ENCODE measurements at regions not wholly inside any gene's neighbourhood (a gene's known extent, or its start where the extent isn't known, plus 50 kb on each side); places are given as distances from the start of the nearest gene placed in this dataset.

GRCh38 chr14:51581017-51581881 lies 70.5 kb upstream of the FRMD6 start:
- DNase-seq (no peak), ATAC-seq (no peak)
- Mint-ChIP-seq H3K4me3 (no peak overlapping the region), H3K27ac (no peak overlapping the region), H3K27me3 (peaks cover 26 to 47% (median 42%) of the 10 kb centered on the region in 5 donors), H3K9me3 (peaks cover 0 to 1% (median 0%) of the 10 kb centered on the region in 11 donors), H3K4me1 (no peaks in the 10 kb centered on the region), H3K36me3 (no peaks in the 10 kb centered on the region)
- peaks cover 0 to 5% of the 10 kb centered on the region in 2 donors for H3K27me3 ChIP-seq (ENCODE audit: control insufficient read depth in 2 of 2, insufficient read depth in 2 of 2, low read length in 2 of 2)
- H3K36me3 ChIP-seq (ENCODE audit: control insufficient read depth in 2 of 3, insufficient read depth in 3 of 3, low read length in 3 of 3) = no peaks in the 10 kb centered on the region
- intact Hi-C loops (cut with micrococcal nuclease) = no loop called here
- POLR2A ChIA-PET = no interaction called here
- no peak overlapping the region for H3K27ac ChIP-seq (ENCODE audit: low read depth, low read length)
- no peaks in the 10 kb centered on the region for H3K4me1 ChIP-seq (ENCODE audit: control insufficient read depth in 2 of 2, insufficient read depth in 2 of 2, low read length in 2 of 2)
- CTCF ChIA-PET = no interaction called here
- H3K9me3 ChIP-seq (ENCODE audit: control insufficient read depth in 2 of 3, low read length in 3 of 3) = no peaks in the 10 kb centered on the region
- no peak overlapping the region for H3K4me3 ChIP-seq (ENCODE audit: low read length)

- intact Hi-C loops (cut with micrococcal nuclease) = no loop called here
- POLR2A ChIA-PET = no interaction called here
- ATAC-seq (no peak), DNase-seq (no peak)
- Histone ChIP-seq H3K27me3 (ENCODE audit: control insufficient read depth in 2 of 2, insufficient read depth in 2 of 2, low read length in 2 of 2) (peaks cover 0 to 5% of the 10 kb centered on the region in 2 donors), H3K9me3 (ENCODE audit: control insufficient read depth in 2 of 3, low read length in 3 of 3) (no peaks in the 10 kb centered on the region), H3K4me1 (ENCODE audit: control insufficient read depth in 2 of 2, insufficient read depth in 2 of 2, low read length in 2 of 2) (no peaks in the 10 kb centered on the region), H3K36me3 (ENCODE audit: control insufficient read depth in 2 of 3, insufficient read depth in 3 of 3, low read length in 3 of 3) (no peaks in the 10 kb centered on the region), H3K27ac (ENCODE audit: low read depth, low read length) (no peak overlapping the region), H3K4me3 (ENCODE audit: low read length) (no peak overlapping the region)
- Mint-ChIP-seq H3K9me3 (peaks cover 0 to 1% (median 0%) of the 10 kb centered on the region in 11 donors), H3K27me3 (peaks cover 15 to 36% (median 31%) of the 10 kb centered on the region in 5 donors), H3K27ac (no peak overlapping the region), H3K4me1 (no peaks in the 10 kb centered on the region), H3K4me3 (no peak overlapping the region), H3K36me3 (no peaks in the 10 kb centered on the region)
- CTCF ChIA-PET = no interaction called here
Observed at GRCh38 chr14:51582437-51582836, 69.3 kb upstream of the FRMD6 start.

- Mint-ChIP-seq H3K27ac (no peak overlapping the region), H3K36me3 (no peaks in the 10 kb centered on the region), H3K9me3 (peaks cover 0 to 1% (median 0%) of the 10 kb centered on the region in 11 donors), H3K4me3 (no peak overlapping the region), H3K27me3 (peaks cover 9 to 28% (median 18%) of the 10 kb centered on the region in 5 donors), H3K4me1 (no peaks in the 10 kb centered on the region)
- ChIA-PET POLR2A (no interaction called here), CTCF (no interaction called here)
- intact Hi-C loops (cut with micrococcal nuclease) = no loop called here
- Histone ChIP-seq H3K27ac (ENCODE audit: low read depth, low read length) (no peak overlapping the region), H3K9me3 (ENCODE audit: control insufficient read depth in 2 of 3, low read length in 3 of 3) (no peaks in the 10 kb centered on the region), H3K4me1 (ENCODE audit: control insufficient read depth in 2 of 2, insufficient read depth in 2 of 2, low read length in 2 of 2) (no peaks in the 10 kb centered on the region), H3K27me3 (ENCODE audit: control insufficient read depth in 2 of 2, insufficient read depth in 2 of 2, low read length in 2 of 2) (no peaks in the 10 kb centered on the region), H3K4me3 (ENCODE audit: low read length) (no peak overlapping the region), H3K36me3 (ENCODE audit: control insufficient read depth in 2 of 3, insufficient read depth in 3 of 3, low read length in 3 of 3) (no peaks in the 10 kb centered on the region)
- DNase-seq = no peak
- no peak for ATAC-seq
Observed at GRCh38 chr14:51585055-51585454, 66.7 kb upstream of the FRMD6 start.

GRCh38 chr14:51592836-51593235 lies 58.9 kb upstream of the FRMD6 start:
- Mint-ChIP-seq H3K4me1 (peaks cover 0 to 8% (median 7%) of the 10 kb centered on the region in 7 donors), H3K4me3 (no peak overlapping the region), H3K36me3 (no peaks in the 10 kb centered on the region), H3K27ac (no peak overlapping the region), H3K27me3 (peaks cover 5 to 45% (median 14%) of the 10 kb centered on the region in 5 donors), H3K9me3 (no peaks in the 10 kb centered on the region)
- Histone ChIP-seq H3K4me3 (ENCODE audit: low read length) (no peak overlapping the region), H3K36me3 (ENCODE audit: control insufficient read depth in 2 of 3, insufficient read depth in 3 of 3, low read length in 3 of 3) (no peaks in the 10 kb centered on the region), H3K4me1 (ENCODE audit: control insufficient read depth in 2 of 2, insufficient read depth in 2 of 2, low read length in 2 of 2) (peaks cover 0 to 5% of the 10 kb centered on the region in 2 donors), H3K27me3 (ENCODE audit: control insufficient read depth in 2 of 2, insufficient read depth in 2 of 2, low read length in 2 of 2) (no peaks in the 10 kb centered on the region), H3K27ac (ENCODE audit: low read depth, low read length) (no peak overlapping the region), H3K9me3 (ENCODE audit: control insufficient read depth in 2 of 3, low read length in 3 of 3) (no peaks in the 10 kb centered on the region)
- POLR2A ChIA-PET = no interaction called here
- DNase-seq = peak in 2 of 9 donors; percentile 1
- intact Hi-C loops (cut with micrococcal nuclease) = no loop called here
- ATAC-seq = no peak
- CTCF ChIA-PET = no interaction called here

GRCh38 chr14:51593397-51593796 lies 58.3 kb upstream of the FRMD6 start:
- ChIA-PET POLR2A (no interaction called here), CTCF (no interaction called here)
- Mint-ChIP-seq H3K36me3 (no peaks in the 10 kb centered on the region), H3K27me3 (peaks cover 5 to 44% (median 14%) of the 10 kb centered on the region in 5 donors), H3K4me3 (no peak overlapping the region), H3K4me1 (peaks cover 0 to 8% (median 7%) of the 10 kb centered on the region in 7 donors), H3K9me3 (no peaks in the 10 kb centered on the region), H3K27ac (no peak overlapping the region)
- Histone ChIP-seq H3K4me1 (ENCODE audit: control insufficient read depth in 2 of 2, insufficient read depth in 2 of 2, low read length in 2 of 2) (peaks cover 0 to 5% of the 10 kb centered on the region in 2 donors), H3K27ac (ENCODE audit: low read depth, low read length) (no peak overlapping the region), H3K36me3 (ENCODE audit: control insufficient read depth in 2 of 3, insufficient read depth in 3 of 3, low read length in 3 of 3) (no peaks in the 10 kb centered on the region), H3K4me3 (ENCODE audit: low read length) (no peak overlapping the region), H3K27me3 (ENCODE audit: control insufficient read depth in 2 of 2, insufficient read depth in 2 of 2, low read length in 2 of 2) (no peaks in the 10 kb centered on the region), H3K9me3 (ENCODE audit: control insufficient read depth in 2 of 3, low read length in 3 of 3) (no peaks in the 10 kb centered on the region)
- ATAC-seq = no peak
- DNase-seq = no peak
- intact Hi-C loops (cut with micrococcal nuclease) = no loop called here

- no peaks in the 10 kb centered on the region for H3K36me3 Mint-ChIP-seq
- Histone ChIP-seq H3K27ac (ENCODE audit: low read depth, low read length) (no peak overlapping the region), H3K4me3 (ENCODE audit: low read length) (no peak overlapping the region), H3K27me3 (ENCODE audit: control insufficient read depth in 2 of 2, insufficient read depth in 2 of 2, low read length in 2 of 2) (no peaks in the 10 kb centered on the region), H3K4me1 (ENCODE audit: control insufficient read depth in 2 of 2, insufficient read depth in 2 of 2, low read length in 2 of 2) (peaks cover 0 to 5% of the 10 kb centered on the region in 2 donors), H3K9me3 (ENCODE audit: control insufficient read depth in 2 of 3, low read length in 3 of 3) (no peaks in the 10 kb centered on the region), H3K36me3 (ENCODE audit: control insufficient read depth in 2 of 3, insufficient read depth in 3 of 3, low read length in 3 of 3) (no peaks in the 10 kb centered on the region)
- no peak overlapping the region for H3K27ac Mint-ChIP-seq
- peaks cover 10 to 50% (median 16%) of the 10 kb centered on the region in 5 donors for H3K27me3 Mint-ChIP-seq
- POLR2A ChIA-PET = interaction anchor here (0.7 kb wide), 1 partner anchor 952 kb away, joined by 3 read pairs; no protein-coding TSS in a partner anchor
- CTCF ChIA-PET = no interaction called here
- DNase-seq (no peak), ATAC-seq (no peak)
- H3K9me3 Mint-ChIP-seq = no peaks in the 10 kb centered on the region
- H3K4me1 Mint-ChIP-seq = peaks cover 0 to 8% (median 7%) of the 10 kb centered on the region in 7 donors
- no peak overlapping the region for H3K4me3 Mint-ChIP-seq
- intact Hi-C loops (cut with micrococcal nuclease) = no loop called here
Observed at GRCh38 chr14:51595881-51596455, 55.7 kb upstream of the FRMD6 start.

Data from naive thymus-derived CD4-positive, alpha-beta T cell (primary cell).